Left colon (tissue), 2 donors: ENCODE measurements at regions not wholly inside any gene's neighbourhood (a gene's known extent, or its start where the extent isn't known, plus 50 kb on each side); places are given as distances from the start of the nearest gene placed in this dataset.

Source experiments
- ATAC-seq: fragments of 200-7000 bp; cut with Tn5 transposase; one replicate; pipeline ENCODE4 v1.9.1; 2020; ENCODE audit warnings: mild to moderate bottlenecking, moderate library complexity
- DNase-seq, 2 donors: peaks; one replicate each; pipeline ENCODE4 v3.0.0-alpha.2; 2020
- intact Hi-C, 2 donors: fragments of 100-400 bp; cut with DNase I in 1 of 2; cut with micrococcal nuclease in 1 of 2; formaldehyde crosslinking; loops; one replicate each; pipeline versions ENCODE4 v1.11.2 to v1.14.0; 2022; cut with DNase I, micrococcal nuclease
- donor health status: DM: no; HTN: no; CAD: no.
- donor health status: DM: yes; HTN: yes; CAD: no.

DNA sequence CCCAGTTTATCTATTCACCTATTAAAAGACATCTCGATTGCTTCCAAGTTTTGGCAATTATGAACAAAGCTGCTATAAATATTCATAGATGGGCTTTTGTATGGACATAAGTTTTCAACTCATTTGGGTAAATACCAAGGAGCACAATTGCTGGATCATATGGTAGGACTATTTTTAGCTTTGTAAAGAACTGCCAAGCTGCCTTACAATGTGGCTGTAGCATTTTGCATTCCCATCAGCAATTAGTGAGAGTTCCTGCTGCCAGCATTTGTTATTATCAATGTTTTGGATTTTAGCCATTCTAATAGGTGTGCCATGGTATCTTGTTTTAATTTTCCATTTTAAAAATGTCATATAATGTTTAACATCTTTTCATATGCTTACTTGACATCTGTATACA is 475.6 kb upstream of the NCAM2 start:
- ATAC-seq, result no peak
- DNase-seq, result no peak
- intact Hi-C loops, result no loop called here

DNA sequence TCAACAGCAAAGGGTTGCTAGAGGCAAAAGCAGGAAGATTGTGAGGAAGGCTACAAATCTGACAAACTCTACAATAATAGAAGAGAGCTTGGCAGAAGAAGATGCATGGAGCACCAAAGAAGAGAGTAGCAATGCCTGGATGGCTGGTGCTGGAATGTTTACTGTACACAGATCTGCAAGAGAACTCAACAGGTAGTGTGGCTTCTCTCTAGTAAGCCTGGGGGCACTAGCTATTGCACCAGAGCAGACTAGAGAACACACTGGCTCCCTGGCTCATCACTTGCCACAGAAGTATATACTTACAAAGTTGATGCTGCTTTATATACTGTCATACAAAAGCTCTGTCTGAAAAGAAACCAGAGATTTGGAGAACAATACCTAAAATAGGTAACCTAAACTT is 475.0 kb upstream of the NCAM2 start:
- ATAC-seq (no peak), DNase-seq (no peak)
- intact Hi-C loops, result no loop called here

DNA sequence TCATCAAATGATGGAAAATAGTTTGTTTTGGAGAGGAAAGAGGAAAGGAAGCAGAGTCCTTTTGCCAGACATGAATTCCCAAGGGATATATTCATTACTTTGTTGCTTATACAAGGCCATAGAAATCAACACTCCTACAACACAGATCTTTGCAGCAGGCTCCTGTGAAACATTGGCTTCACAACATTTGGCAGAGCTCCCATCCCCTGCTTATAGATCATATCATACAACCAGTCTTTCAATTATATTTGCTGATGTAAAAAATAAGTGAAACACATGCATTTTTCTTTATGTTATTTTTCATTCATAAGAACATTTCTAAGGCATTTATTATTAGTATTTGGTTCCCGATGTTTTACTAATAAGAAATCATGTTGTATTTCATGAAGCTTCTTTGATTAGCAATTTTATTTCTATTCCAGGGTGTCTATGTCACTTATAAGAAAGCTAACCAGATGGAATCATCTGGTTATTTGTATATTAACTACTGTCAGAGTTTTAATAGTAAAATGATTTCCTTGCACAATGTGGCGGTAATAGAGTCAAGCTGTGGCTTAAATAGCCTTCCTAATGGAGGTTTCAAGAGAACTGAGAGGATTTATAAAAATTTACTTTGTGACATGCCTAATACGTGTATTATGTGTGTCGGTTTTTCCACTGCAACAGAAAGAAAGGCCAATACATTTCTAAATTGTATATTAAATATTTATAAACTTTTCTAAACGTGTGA is 470.3 kb upstream of the NCAM2 start:
- DNase-seq (no peak), ATAC-seq (no peak)
- intact Hi-C loops, result no loop called here

DNA sequence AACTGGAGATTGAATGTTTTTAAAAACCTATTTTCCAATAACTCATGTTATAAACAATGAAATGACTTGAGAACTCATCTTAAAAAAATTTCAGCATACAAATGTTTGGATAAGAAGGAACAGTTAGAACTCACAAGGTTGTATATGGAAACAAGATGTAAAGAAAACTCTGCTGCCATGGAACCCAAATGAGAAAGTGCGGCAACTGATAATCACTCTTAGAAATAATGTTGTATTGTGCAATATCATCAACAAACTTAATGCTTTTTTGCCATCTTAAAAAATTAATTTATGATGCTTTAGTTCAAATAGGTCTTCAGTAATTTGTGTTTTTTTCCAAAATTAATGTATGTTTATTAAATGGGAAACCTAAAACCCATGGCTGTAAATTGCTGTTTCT is 461.1 kb upstream of the NCAM2 start:
- DNase-seq (no peak), ATAC-seq (no peak)
- intact Hi-C loops, result no loop called here

DNA sequence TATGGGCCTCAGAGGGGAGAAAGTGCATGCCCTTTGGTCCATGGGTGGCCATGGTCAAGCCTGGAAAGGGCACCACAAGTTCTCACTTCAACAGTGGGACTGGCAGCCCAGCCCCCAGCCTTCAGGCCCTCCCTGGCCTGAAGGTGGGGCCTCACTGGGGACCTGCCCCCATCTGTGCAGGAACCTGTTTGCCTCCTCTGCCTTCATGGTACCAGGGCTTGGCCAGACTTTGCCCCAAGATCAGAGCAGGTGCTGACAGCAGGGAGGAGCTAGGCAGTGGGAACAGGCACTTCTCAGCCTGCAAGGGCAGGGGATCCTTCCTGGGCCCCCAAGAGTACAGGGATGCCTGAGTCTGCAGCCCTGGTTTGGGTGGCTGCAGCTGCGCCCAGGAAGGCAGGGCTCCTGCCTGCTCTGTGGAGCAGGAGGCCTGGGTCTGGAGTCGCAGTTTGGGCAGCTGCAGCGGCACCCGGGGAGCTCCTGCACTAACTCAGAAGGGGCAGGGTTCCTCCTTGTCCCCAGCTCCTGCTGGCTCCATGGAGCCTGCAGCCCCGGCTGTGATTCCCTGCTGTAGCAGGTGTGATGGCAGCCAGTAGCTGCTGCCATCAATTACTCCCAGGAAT is 460.1 kb upstream of the NCAM2 start:
- DNase-seq (no peak), ATAC-seq (peak; percentile 14)
- intact Hi-C loops, result no loop called here

DNA sequence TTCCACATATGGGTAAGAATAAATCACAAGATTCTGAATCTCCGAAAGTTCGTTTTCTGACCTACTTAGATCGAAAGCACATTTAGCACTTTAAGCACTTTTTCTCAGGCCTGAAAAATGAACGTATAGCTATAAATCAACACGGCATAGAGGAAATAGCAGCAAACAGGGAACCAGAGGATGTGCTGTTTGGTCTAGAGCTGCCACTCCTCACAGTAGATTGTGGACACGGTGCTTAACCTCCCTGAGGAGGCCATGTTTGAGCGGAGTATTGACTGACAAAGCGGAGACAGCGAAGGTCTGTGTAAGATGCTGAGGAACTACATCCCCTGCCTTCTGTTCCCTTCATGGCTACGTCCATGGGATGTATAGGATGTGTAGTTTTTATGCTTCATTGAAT is 452.8 kb upstream of the NCAM2 start:
- intact Hi-C loops, result no loop called here
- no peak for ATAC-seq
- DNase-seq, result no peak

DNA sequence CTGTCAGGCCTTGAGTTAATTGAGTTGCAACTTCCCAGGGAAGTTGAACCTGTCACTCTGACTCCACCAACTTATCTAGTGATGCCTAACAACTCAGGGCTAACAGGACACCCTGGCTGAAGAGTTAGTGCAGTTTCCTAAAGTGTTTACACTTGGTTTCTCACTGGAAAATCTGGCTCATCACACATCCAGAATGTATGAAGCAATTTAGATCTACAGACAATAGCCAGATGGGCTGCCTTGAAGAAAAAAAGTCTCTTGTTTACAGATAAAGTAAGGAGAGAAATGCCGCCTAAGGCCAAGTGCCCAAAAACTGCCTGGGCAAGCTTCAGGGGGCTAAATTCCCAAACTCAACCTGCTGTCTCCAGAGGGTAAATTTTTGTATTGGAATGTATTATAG is 446.3 kb upstream of the NCAM2 start:
- ATAC-seq (no peak), DNase-seq (no peak)
- intact Hi-C loops, result no loop called here

DNA sequence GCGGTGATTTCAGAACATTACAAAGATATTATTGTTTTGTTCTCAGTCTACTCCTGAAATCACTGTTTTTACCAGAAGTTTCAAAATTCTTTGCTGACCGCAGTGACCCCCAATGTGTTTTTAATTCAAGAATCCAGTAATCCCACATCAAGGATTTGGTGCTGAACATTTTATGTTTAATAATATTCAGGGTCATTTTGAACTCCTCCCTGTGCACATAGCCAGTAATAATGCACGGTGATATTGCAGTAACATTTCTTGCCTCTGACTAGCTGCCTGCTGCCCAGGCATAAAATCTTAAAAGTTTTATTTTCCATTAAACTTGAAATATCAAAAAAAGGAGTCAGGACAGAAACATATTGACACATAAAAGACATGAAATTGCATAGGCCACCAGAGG is 443.4 kb upstream of the NCAM2 start:
- DNase-seq, result no peak
- intact Hi-C loops, result no loop called here
- no peak for ATAC-seq

DNA sequence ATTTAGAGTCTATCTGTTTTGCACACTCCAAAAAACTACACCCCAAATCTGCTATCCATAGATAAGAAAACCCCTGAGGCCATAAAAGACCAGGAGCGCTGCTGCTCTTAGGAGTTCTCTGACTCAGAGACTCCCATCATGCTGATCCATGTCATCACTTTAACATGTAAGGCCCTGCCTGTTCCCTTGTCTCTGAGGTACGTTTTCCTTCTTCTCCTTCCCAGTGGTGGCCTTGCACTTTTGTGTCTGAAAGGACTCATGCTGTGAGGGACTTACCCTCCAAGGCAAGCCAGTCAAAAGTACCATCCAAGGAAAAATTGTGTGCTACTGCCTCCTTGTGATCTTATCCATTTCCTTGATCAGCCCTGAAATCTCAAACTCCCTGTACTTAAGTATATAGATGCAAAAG is 427.4 kb upstream of the NCAM2 start:
- intact Hi-C loops, result no loop called here
- DNase-seq (no peak), ATAC-seq (no peak)

DNA sequence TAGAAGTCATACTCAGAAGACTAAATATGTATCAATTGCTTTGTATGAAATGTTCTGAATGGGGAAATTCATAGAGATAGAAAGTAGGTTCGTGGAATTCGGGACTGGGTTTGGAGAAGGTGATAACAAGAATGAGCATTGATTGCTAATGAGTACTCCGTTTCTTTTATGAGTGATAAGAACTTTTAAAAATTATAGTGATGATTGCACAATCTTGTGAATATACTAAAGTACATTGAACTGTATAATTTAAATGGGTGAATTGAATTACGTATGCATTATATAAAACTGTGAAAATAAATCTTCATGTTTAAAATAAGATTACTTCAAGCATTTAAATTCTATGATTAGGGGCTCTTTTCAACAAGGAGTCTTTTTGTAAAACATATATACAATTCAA is 425.6 kb upstream of the NCAM2 start:
- intact Hi-C loops, result no loop called here
- ATAC-seq (no peak), DNase-seq (no peak)

DNA sequence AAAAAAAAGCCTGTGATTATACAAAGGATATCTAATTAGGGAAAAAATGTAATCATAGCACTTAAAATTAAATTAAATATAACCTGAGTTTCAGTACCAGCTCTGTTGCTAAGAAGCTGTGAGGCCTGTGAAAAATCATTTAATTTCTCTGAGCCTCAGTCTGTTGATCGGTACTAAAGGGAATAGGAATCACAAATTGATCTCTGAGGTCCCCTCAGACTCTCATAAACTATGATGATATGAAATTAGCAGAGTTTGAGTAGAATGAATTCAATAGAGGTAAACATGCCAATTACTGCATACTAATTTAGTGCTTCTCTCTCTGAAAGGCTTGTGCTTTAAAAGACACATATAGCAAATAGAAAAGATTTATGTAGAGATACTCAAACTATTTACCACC is 416.8 kb upstream of the NCAM2 start:
- DNase-seq (no peak), ATAC-seq (no peak)
- intact Hi-C loops, result no loop called here

DNA sequence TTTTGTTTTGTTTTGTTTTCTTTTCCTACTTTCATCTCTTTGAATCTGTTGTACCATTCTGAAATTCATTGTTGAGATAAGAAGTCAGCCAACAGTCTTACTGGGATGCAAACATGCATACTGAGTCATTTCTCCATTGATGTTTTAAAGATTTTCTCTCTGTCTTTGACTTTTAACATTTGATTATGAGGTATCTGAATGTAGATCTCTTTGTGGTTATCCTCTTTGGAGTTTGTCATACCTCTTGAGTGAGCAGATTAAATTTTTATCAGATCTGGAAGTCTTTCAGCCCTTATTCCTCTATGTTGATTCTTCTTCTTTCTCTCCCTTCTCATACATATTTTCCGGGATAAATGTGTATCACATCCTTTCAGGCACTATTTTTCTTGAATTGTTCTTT is 406.9 kb upstream of the NCAM2 start:
- intact Hi-C loops, result no loop called here
- no peak for DNase-seq
- no peak for ATAC-seq

DNA sequence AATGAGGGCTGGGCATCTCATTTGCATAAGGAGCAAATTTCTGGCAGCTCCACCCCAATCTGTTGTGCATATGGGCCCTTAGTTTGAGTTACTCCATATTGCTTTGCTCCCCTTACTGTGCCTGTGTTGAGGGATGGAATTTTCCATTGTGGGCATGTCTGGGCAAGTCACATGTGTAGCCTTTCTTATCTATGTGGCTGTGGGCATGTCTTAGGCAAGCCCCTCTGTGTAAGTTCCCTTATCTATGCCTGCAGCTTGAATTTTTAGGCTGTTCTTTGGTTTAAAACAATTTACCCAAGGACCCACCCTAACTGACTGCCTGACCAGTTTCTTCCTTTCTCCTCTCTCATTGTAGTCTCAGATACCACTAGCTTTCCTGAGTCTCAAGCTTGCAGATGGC is 405.7 kb upstream of the NCAM2 start:
- intact Hi-C loops, result no loop called here
- ATAC-seq (no peak), DNase-seq (no peak)

DNA sequence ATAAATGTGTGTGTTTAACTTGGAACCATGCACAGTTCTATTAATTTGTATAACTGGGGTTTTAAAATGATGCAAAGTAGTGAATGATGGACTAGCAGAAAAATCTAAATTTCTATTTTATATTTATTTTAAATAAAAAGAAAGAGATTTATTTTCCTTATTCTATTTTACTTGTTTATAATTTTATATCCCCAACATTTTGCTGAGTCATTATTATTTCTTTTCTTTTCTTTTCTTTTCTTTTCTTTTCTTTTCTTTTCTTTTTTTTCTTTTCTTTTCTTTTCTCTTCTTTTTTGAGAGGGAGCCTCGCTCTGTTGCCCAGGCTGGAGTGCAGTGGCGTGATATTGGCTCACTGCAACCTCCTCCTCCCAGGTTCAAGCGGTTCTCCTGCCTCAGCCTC is 395.0 kb upstream of the NCAM2 start:
- DNase-seq (no peak), ATAC-seq (no peak)
- intact Hi-C loops, result no loop called here

DNA sequence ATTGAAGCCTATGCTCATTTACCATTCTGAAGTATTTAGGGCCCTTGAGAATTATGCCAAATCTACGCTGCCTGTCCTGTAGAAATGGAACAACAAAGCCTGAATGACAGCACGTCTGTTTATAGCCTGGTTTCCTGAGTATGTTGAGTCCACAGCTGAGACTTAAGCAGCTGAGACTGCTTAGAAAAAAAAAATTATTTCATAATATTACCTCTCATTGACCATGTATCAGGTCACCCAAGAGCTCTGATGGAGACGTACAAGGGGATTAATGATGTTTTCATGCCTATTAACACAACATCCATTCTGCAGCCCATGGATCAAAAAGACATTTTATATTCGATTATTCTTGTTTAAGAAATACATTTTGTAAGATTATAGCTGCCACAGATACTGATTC is 387.2 kb upstream of the NCAM2 start:
- intact Hi-C loops, result no loop called here
- DNase-seq (no peak), ATAC-seq (no peak)

DNA sequence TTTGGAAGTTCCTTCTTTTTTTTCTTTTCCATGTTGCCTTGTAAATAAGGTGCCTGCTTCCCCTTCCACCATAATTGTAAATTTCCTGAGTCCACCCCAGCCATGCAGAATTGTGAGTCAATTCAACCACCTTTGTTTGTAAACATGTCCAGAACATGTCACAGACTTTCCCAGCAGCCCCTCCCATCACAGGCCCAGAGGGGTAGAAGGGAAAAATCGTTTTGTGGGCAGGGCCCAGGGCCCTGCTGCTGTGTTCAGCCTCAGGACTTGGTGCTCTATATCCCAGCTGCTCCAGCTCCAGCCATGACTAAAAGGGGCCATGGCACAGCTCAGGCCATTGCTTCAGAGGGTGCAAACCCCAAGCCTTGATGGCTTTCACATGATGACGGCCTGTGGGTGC is 384.6 kb upstream of the NCAM2 start:
- intact Hi-C loops, result no loop called here
- no peak for ATAC-seq

DNA sequence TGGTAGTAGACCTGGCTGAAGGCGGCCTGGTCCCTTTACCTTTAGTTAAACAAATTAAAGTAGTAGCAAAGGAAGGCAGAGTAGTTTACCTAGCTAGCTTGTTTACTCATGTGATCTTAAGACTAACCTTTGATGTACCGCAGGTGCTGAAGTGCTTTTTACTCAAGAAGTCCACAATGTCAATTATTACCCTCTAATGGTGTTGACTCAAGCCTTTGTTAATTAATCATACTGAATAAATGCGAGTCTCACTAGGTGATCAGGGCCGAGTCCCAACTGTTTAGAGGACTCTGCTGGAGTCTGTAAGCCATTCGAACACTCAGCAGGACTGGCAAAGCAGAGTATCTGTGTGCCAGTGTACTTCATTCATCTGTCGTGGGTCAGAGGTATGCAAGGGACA is 381.1 kb upstream of the NCAM2 start:
- intact Hi-C loops, result no loop called here
- no peak for ATAC-seq
- DNase-seq, result no peak

More for the DNA sequence above, 384.6 kb upstream of the NCAM2 start:
- no peak for DNase-seq

DNA sequence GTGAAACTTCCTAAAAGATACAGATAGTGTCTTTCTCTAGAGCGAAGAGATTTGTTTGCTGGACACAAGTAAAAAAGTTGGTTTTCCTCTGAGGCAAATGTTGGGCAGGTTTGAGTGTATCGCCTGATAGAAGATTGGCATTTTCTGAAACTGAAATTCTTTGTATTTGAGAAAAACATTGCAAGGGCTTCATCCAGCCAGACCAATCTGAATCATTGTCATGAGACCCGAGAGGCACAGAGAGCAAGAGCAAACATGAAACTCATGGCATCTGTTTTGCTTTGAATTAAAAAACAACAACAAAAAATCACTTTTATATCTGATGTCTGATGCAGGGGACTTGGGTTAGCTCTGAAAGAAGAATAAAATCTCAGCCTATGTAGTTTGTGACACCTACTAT is 379.3 kb upstream of the NCAM2 start:
- ATAC-seq (no peak), DNase-seq (no peak)

DNA sequence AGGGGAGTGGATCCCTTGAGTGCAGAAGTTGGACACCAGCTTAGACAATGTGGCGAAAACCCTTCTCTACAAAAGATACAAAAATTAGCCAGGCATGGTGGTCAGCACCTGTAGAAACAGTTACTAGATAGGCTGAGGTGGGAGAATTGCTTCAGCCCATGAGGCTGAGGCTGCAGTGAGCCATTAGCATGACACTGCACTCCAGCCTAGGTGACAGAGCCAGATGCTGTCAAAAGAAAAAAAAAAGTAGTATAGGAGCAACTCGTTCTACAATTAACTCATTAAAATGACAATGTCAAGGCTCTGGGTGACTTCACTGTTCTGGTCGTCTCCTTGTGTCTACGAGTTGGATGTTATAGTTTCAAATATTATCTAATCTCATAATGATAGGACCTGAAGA is 370.6 kb upstream of the NCAM2 start:
- DNase-seq (no peak), ATAC-seq (no peak)
- intact Hi-C loops, result no loop called here

More for the DNA sequence above, 379.3 kb upstream of the NCAM2 start:
- intact Hi-C loops, result no loop called here

DNA sequence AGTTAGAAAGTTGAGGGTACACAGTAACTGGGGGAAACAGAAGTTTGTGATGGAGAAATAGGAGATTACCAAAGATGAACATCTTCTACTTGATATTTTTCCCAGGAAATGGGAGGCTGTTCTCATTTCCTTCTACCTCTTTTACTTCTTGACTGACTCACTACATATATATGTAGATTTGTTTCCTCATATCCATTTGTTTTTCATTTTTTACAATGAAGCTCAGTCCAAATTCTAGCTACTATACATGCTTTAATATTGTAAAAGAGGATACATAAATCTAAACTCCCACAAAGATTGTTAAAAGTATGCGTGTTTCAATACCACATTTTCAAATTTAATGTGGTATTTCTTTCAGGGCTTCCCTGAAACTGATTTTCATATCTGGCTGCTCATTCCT is 366.6 kb upstream of the NCAM2 start:
- intact Hi-C loops, result no loop called here
- no peak for ATAC-seq
- no peak for DNase-seq

DNA sequence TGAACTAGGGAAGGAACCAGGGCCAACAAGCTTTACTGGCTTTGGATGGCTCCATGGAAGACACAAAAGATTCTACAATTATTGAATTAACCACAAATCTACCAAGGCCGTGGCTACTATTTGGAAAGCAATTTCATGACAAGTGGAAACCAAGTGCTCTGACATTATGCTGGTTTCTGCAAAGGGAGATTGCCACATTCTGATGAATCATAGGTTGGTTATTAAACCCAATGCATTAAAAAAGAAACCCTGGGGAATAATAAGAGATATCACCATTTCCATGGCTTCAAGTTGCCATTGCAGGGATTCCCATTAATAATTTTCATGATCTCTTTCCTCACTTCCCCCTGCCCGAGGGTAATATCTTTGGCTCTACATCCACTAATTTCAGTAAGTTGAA is 359.2 kb upstream of the NCAM2 start:
- DNase-seq (no peak), ATAC-seq (no peak)
- intact Hi-C loops, result no loop called here
